Peyer's patch (tissue), 4 donors: ENCODE measurements at regions not wholly inside any gene's neighbourhood (a gene's known extent, or its start where the extent isn't known, plus 50 kb on each side); places are given as distances from the start of the nearest gene placed in this dataset.

Experiments
- DNase-seq, 3 donors: peaks; one replicate each; pipeline ENCODE4 v3.0.0-alpha.2; 2017 to 2019
- H3K27ac ChIP-seq, 4 donors: fragments of 200-600 bp; sonication (generic); one replicate each; pipeline ENCODE4 v1.5.1; 2016 to 2019
- H3K27me3 ChIP-seq, 2 donors: fragments of 200-600 bp; sonication (generic); one replicate each; pipeline ENCODE4 v1.5.1; 2019
- H3K36me3 ChIP-seq, 3 donors: fragments of 200-600 bp; sonication (generic); one replicate each; pipeline ENCODE4 v1.5.1; 2016 to 2019
- H3K4me1 ChIP-seq, 4 donors: fragments of 200-600 bp; sonication (generic); one replicate each; pipeline ENCODE4 v1.5.1; 2016 to 2019
- H3K4me3 ChIP-seq, 4 donors: fragments of 200-600 bp; sonication (generic); 1 replicate in 3 of 4; 2 replicates in 1 of 4; pipeline ENCODE4 v1.5.1; 2016 to 2019; ENCODE audit warnings: mild to moderate bottlenecking in 1 of 4
- H3K9me3 ChIP-seq, 4 donors: fragments of 200-600 bp; sonication (generic); one replicate each; pipeline ENCODE4 v1.5.1; 2016 to 2019; ENCODE audit warnings: mild to moderate bottlenecking in 1 of 4
- CTCF ChIP-seq, 6 experiments: fragments of 450-650 bp in 4 of 6; fragments of 200-600 bp in 2 of 6; sonication (generic) in 1 of 6; IDR thresholded peaks; one replicate each; pipeline ENCODE4 v1.5.1; 2017 to 2019; ENCODE audit warnings: antibody characterized with exemption in 6 of 6, mild to moderate bottlenecking in 3 of 6, moderate library complexity in 1 of 6
- POLR2A ChIP-seq, 2 donors: fragments of 450-650 bp; IDR thresholded peaks; one replicate each; pipeline ENCODE4 v1.5.1; 2017; ENCODE audit warnings: antibody characterized with exemption in 2 of 2, mild to moderate bottlenecking in 2 of 2, moderate library complexity in 2 of 2

GRCh38 chr22:49433717-49434611, 393.7 kb downstream of the BRD1 start:
- H3K4me1 ChIP-seq, result no peaks in the 10 kb centered on the region
- TF ChIP-seq CTCF (IDR thresholded peaks at IDR 0.05) (no peak), POLR2A (IDR thresholded peaks at IDR 0.05) (no peak)
- H3K27me3 ChIP-seq, result no peaks in the 10 kb centered on the region
- no peaks in the 10 kb centered on the region for H3K36me3 ChIP-seq
- DNase-seq, result no peak
- no peak overlapping the region for H3K4me3 ChIP-seq
- no peaks in the 10 kb centered on the region for H3K9me3 ChIP-seq
- H3K27ac ChIP-seq, result no peak overlapping the region

GRCh38 chr22:49432897-49433443, 394.7 kb downstream of the BRD1 start:
- DNase-seq, result no peak
- Histone ChIP-seq H3K27ac (no peak overlapping the region), H3K36me3 (no peaks in the 10 kb centered on the region), H3K4me1 (no peaks in the 10 kb centered on the region), H3K4me3 (no peak overlapping the region), H3K9me3 (no peaks in the 10 kb centered on the region), H3K27me3 (no peaks in the 10 kb centered on the region)
- TF ChIP-seq CTCF (IDR thresholded peaks at IDR 0.05) (no peak), POLR2A (IDR thresholded peaks at IDR 0.05) (no peak)

GRCh38 chr22:49432211-49432896, 395.3 kb downstream of the BRD1 start:
- H3K27ac ChIP-seq, result no peak overlapping the region
- no peak overlapping the region for H3K4me3 ChIP-seq
- H3K4me1 ChIP-seq, result no peaks in the 10 kb centered on the region
- no peak for TF ChIP-seq CTCF (IDR thresholded peaks at IDR 0.05)
- TF ChIP-seq POLR2A (IDR thresholded peaks at IDR 0.05), result no peak
- no peak for DNase-seq
- H3K27me3 ChIP-seq, result no peaks in the 10 kb centered on the region
- H3K36me3 ChIP-seq, result no peaks in the 10 kb centered on the region
- no peaks in the 10 kb centered on the region for H3K9me3 ChIP-seq

- Histone ChIP-seq H3K4me1 (no peaks in the 10 kb centered on the region), H3K27ac (no peak overlapping the region), H3K9me3 (no peaks in the 10 kb centered on the region), H3K36me3 (no peaks in the 10 kb centered on the region), H3K4me3 (no peak overlapping the region), H3K27me3 (no peaks in the 10 kb centered on the region)
- no peak for DNase-seq
- TF ChIP-seq POLR2A (IDR thresholded peaks at IDR 0.05) (no peak), CTCF (IDR thresholded peaks at IDR 0.05) (no peak)
Observed at GRCh38 chr22:49431551-49431950, 396.1 kb downstream of the BRD1 start.

GRCh38 chr22:49429066-49429465, 398.6 kb downstream of the BRD1 start:
- TF ChIP-seq CTCF (IDR thresholded peaks at IDR 0.05) (no peak), POLR2A (IDR thresholded peaks at IDR 0.05) (no peak)
- Histone ChIP-seq H3K36me3 (no peaks in the 10 kb centered on the region), H3K27me3 (no peaks in the 10 kb centered on the region), H3K27ac (no peak overlapping the region), H3K4me3 (no peak overlapping the region), H3K9me3 (no peaks in the 10 kb centered on the region), H3K4me1 (no peaks in the 10 kb centered on the region)
- no peak for DNase-seq
